GM12878 (cell line): ENCODE measurements at regions not wholly inside any gene's neighbourhood (a gene's known extent, or its start where the extent isn't known, plus 50 kb on each side); places are given as distances from the start of the nearest gene placed in this dataset.

Experiments
- ATAC-seq: fragments of 200-7000 bp; cut with Tn5 transposase; 3 replicates; pipeline ENCODE4 v1.9.1; 2020; ENCODE audit warnings: mild to moderate bottlenecking, moderate library complexity
- BruUV-seq: library from RNA; stranded (reverse); fragments of 400-500 nt; replicated peaks from 2 replicates; lab custom pipeline; 2021; lab: Mats Ljungman, UMichigan
- CTCF ChIA-PET: fragments of 300-600 bp; sonication (Branson Sonifier 250); formaldehyde crosslinking; extraction: SDS; loops from one replicate; lab custom pipeline; 2021; ENCODE audit warnings: inconsistent platforms; lab: Yijun Ruan, JAX
- POLR2A ChIA-PET: fragments of 350-600 bp; formaldehyde crosslinking; extraction: SDS; loops from one replicate; lab custom pipeline; 2021; ENCODE audit warnings: inconsistent platforms; lab: Charles Lee
- RAD21 ChIA-PET: fragments of 300-600 bp; sonication (Branson Sonifier 250); formaldehyde crosslinking; loops from one replicate; lab custom pipeline; 2023; ENCODE audit warnings: antibody characterized with exemption; ENCODE audit not compliant: unreplicated experiment; lab: Charles Lee
- SMC1A ChIA-PET: fragments of 300-600 bp; sonication (Branson Sonifier 250); formaldehyde crosslinking; loops from one replicate; lab custom pipeline; 2023; ENCODE audit not compliant: unreplicated experiment, uncharacterized antibody; lab: Charles Lee
- DNase-seq: peaks from one replicate; pipeline ENCODE4 v3.0.0-alpha.2; 2011; ENCODE audit warnings: low read depth, low spot score
- FAIRE-seq: peaks from 3 replicates; lab custom pipeline; 2011; peaks lifted over from hg19 to GRCh38; lab: Jason Lieb, UNC
- H2AFZ ChIP-seq: 2 replicates; pipeline ENCODE4 v1.6.0; 2011; ENCODE audit warnings: low read depth, low read length, control low read depth; ENCODE audit not compliant: control insufficient read depth
- H3K27ac ChIP-seq: 2 replicates; pipeline ENCODE4 v1.5.1; 2011; ENCODE audit warnings: control low read depth; ENCODE audit not compliant: control insufficient read depth, insufficient read depth
- H3K27me3 ChIP-seq, 2 experiments: replicated peaks in 1 of 2; 2 replicates each; pipeline versions ENCODE4 v1.6.0 to v1.6.1; 2011; ENCODE audit warnings: low read length in 1 of 2; ENCODE audit not compliant: control insufficient read depth in 2 of 2, insufficient read depth in 2 of 2
- H3K36me3 ChIP-seq, 2 experiments: 2 replicates each; pipeline ENCODE4 v1.5.1; 2011; ENCODE audit warnings: low read length in 1 of 2; ENCODE audit not compliant: control insufficient read depth in 2 of 2, insufficient read depth in 2 of 2
- H3K4me1 ChIP-seq: 2 replicates; pipeline ENCODE4 v1.6.1; 2011; ENCODE audit warnings: mild to moderate bottlenecking, low read length, moderate library complexity, mixed read lengths; ENCODE audit not compliant: control insufficient read depth, insufficient read depth
- H3K4me2 ChIP-seq: 2 replicates; pipeline ENCODE4 v1.6.0; 2011; ENCODE audit warnings: control low read depth; ENCODE audit not compliant: control insufficient read depth, insufficient read depth
- H3K4me3 ChIP-seq: fragments of 200-600 bp; sonication (generic); 2 replicates; pipeline ENCODE4 v1.5.1; 2016
- H3K79me2 ChIP-seq: 2 replicates; pipeline ENCODE4 v1.6.0; 2011; ENCODE audit warnings: low read length; ENCODE audit not compliant: control insufficient read depth, insufficient read depth
- H3K9ac ChIP-seq: 2 replicates; pipeline ENCODE4 v1.8.0; 2011; ENCODE audit warnings: low read length, control low read depth, mixed read lengths; ENCODE audit not compliant: control insufficient read depth, insufficient read depth
- H3K9me3 ChIP-seq: replicated peaks from 3 replicates; pipeline ENCODE4 v1.5.1; 2011; ENCODE audit warnings: mild to moderate bottlenecking, low read length; ENCODE audit not compliant: control insufficient read depth, insufficient read depth
- H4K20me1 ChIP-seq: 2 replicates; pipeline ENCODE4 v1.6.0; 2011; ENCODE audit not compliant: control insufficient read depth, insufficient read depth
- ATF2 ChIP-seq: IDR thresholded peaks from 2 replicates; pipeline ENCODE4 v1.6.1; 2012; ENCODE audit warnings: low read length, inconsistent platforms
- BCL11A ChIP-seq: IDR thresholded peaks from 2 replicates; pipeline ENCODE4 v1.6.1; 2011; ENCODE audit warnings: low read depth, low read length
- CREB1 ChIP-seq: IDR thresholded peaks from 2 replicates; pipeline ENCODE4 v1.6.1; 2012; ENCODE audit warnings: low read depth, mild to moderate bottlenecking, inconsistent platforms
- CUX1 ChIP-seq: IDR thresholded peaks from 2 replicates; pipeline ENCODE4 v1.6.1; 2012; ENCODE audit warnings: improper control_type of control experiment, low read depth, low read length; ENCODE audit not compliant: insufficient replicate concordance
- JUND ChIP-seq: IDR thresholded peaks from 2 replicates; pipeline ENCODE4 v1.6.1; 2012; ENCODE audit warnings: low read depth, mild to moderate bottlenecking, low read length, improper control_type of control experiment, moderate library complexity
- MAX ChIP-seq: IDR thresholded peaks from 2 replicates; pipeline ENCODE4 v1.6.1; 2012; ENCODE audit warnings: low read depth, low read length, improper control_type of control experiment
- RAD21 ChIP-seq: IDR thresholded peaks from 2 replicates; pipeline ENCODE4 v1.6.1; 2011; ENCODE audit warnings: mild to moderate bottlenecking, low read depth, low read length, moderate library complexity; ENCODE audit not compliant: insufficient read depth
- RELA ChIP-seq: fragments of 450-650 bp; IDR thresholded peaks from 2 replicates; pipeline ENCODE4 v1.8.0; 2014; ENCODE audit warnings: borderline replicate concordance; ENCODE audit not compliant: partially characterized antibody
- SIX5 ChIP-seq: IDR thresholded peaks from 2 replicates; pipeline ENCODE4 v1.6.1; 2011; ENCODE audit warnings: mild to moderate bottlenecking, low read depth, low read length, moderate library complexity; ENCODE audit not compliant: severe bottlenecking
- SMARCA5 ChIP-seq: fragments of 450-650 bp; IDR thresholded peaks from 2 replicates; pipeline ENCODE4 v1.6.1; 2017; ENCODE audit warnings: mild to moderate bottlenecking
- SREBF2 ChIP-seq: IDR thresholded peaks from 2 replicates; pipeline ENCODE4 v1.6.1; 2012; ENCODE audit warnings: mild to moderate bottlenecking, low read length
- STAT1 ChIP-seq: fragments of 450-650 bp; conservative IDR thresholded peaks from 2 replicates; pipeline ENCODE4 v1.6.1; 2014; ENCODE audit warnings: antibody characterized with exemption, mild to moderate bottlenecking
- ZNF217 ChIP-seq: fragments of 450-650 bp; IDR thresholded peaks from 2 replicates; pipeline ENCODE4 v1.6.1; 2017; ENCODE audit warnings: antibody characterized with exemption, mild to moderate bottlenecking
- ZNF24 ChIP-seq: fragments of 450-650 bp; IDR thresholded peaks from 2 replicates; pipeline ENCODE4 v1.6.1; 2017; ENCODE audit warnings: antibody characterized with exemption, mild to moderate bottlenecking
- ZZZ3 ChIP-seq: IDR thresholded peaks from 2 replicates; pipeline ENCODE4 v1.6.1; 2011; ENCODE audit warnings: low read depth; ENCODE audit not compliant: control insufficient read depth, insufficient read length
- WGBS: methylation state at CpG from one replicate; pipeline ENCODE4 v1.1.6; 2016; ENCODE audit warnings: low lambda C conversion rate; ENCODE audit not compliant: insufficient replicate concordance, insufficient coverage; ENCODE audit errors: missing lambda C conversion rate; 5-methylcytosine and 5-hydroxymethylcytosine counted together
- in situ Hi-C: fragments of 300-500 bp; cut with MboI; formaldehyde crosslinking; loops from 9 replicates; pipeline ENCODE4 v1.14.3; 2018; ENCODE audit warnings: mixed read lengths
- intact Hi-C: fragments of 100-400 bp; cut with micrococcal nuclease; formaldehyde crosslinking; loops from one replicate; pipeline ENCODE4 v1.14.2; 2022; ENCODE audit not compliant: unreplicated experiment

GRCh38 chr6:147765541-147765940 is 257.1 kb downstream of the SAMD5 start (continued):
- no peak for TF ChIP-seq ATF2
- TF ChIP-seq JUND, result no peak

GRCh38 chr6:147768969-147769368 is 260.5 kb downstream of the SAMD5 start:
- no peak overlapping the region for H2AFZ ChIP-seq
- no peak overlapping the region for H3K4me2 ChIP-seq
- ChIA-PET POLR2A (no interaction called here), CTCF (interaction anchor here (0.6 kb wide), 1 partner anchor 374 kb away, joined by 3 read pairs; no protein-coding TSS in a partner anchor), RAD21 (no interaction called here), SMC1A (no interaction called here)
- no TSS peak for BruUV-seq
- ATAC-seq (no peak), FAIRE-seq (no peak), DNase-seq (no peak)
- 24% methylated on average over 5 of the region's 5 CpGs for WGBS
- no peaks in the 10 kb centered on the region; a peak in 1 of 4 replicates for H3K36me3 ChIP-seq
- no peak for TF ChIP-seq SREBF2
- no peak for TF ChIP-seq SMARCA5
- TF ChIP-seq SIX5, result no peak
- no peak for TF ChIP-seq ZZZ3
- no peak for TF ChIP-seq CUX1
- TF ChIP-seq MAX, result no peak
- no peak for TF ChIP-seq RELA
- TF ChIP-seq STAT1, result no peak
- TF ChIP-seq ZNF217, result no peak
- no peak for TF ChIP-seq CREB1
- TF ChIP-seq BCL11A, result no peak
- no peak for TF ChIP-seq RAD21
- no peak for TF ChIP-seq JUND
- no peak for TF ChIP-seq ZNF24
- H3K9ac ChIP-seq, result no peak overlapping the region
- no peaks in the 10 kb centered on the region for H3K27me3 ChIP-seq
- intact Hi-C loops (no loop called here), in situ Hi-C loops (no loop called here)
- no peak overlapping the region for H3K27ac ChIP-seq
- H4K20me1 ChIP-seq, result no peaks in the 10 kb centered on the region
- no peaks in the 10 kb centered on the region for H3K4me1 ChIP-seq
- H3K9me3 ChIP-seq, result no peaks in the 10 kb centered on the region
- no peak overlapping the region for H3K4me3 ChIP-seq
- no peaks in the 10 kb centered on the region for H3K79me2 ChIP-seq
